ENCODE measurements at regions not wholly inside any gene's neighbourhood (a gene's known extent, or its start where the extent isn't known, plus 50 kb on each side); places are given as distances from the start of the nearest gene placed in this dataset.
A peak's percentile ranks its signal among the peaks of the same experiment; 100 is the strongest.

GRCh38 chr5:28400076-28400475 lies 1361.7 kb upstream of the CDH9 start:
- TF ChIP-seq, protein P1, sequence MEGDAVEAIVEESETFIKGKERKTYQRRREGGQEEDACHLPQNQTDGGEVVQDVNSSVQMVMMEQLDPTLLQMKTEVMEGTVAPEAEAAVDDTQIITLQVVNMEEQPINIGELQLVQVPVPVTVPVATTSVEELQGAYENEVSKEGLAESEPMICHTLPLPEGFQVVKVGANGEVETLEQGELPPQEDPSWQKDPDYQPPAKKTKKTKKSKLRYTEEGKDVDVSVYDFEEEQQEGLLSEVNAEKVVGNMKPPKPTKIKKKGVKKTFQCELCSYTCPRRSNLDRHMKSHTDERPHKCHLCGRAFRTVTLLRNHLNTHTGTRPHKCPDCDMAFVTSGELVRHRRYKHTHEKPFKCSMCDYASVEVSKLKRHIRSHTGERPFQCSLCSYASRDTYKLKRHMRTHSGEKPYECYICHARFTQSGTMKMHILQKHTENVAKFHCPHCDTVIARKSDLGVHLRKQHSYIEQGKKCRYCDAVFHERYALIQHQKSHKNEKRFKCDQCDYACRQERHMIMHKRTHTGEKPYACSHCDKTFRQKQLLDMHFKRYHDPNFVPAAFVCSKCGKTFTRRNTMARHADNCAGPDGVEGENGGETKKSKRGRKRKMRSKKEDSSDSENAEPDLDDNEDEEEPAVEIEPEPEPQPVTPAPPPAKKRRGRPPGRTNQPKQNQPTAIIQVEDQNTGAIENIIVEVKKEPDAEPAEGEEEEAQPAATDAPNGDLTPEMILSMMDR (conservative IDR thresholded peaks at IDR 0.05 in 1 of 2, IDR thresholded peaks at IDR 0.05 in 1 of 2; ENCODE audit: low read depth in 1 of 2, low read length in 2 of 2): no peak
- no peak for TF ChIP-seq EZH2 (IDR thresholded peaks at IDR 0.05; ENCODE audit: low read length, missing control alignments)
- peak in 1 of 2 donors; percentile 39 for DNase-seq (ENCODE audit: low read depth in 2 of 2)
- H3K79me2 ChIP-seq (ENCODE audit: control insufficient read depth, insufficient read depth, low read length): no peaks in the 10 kb centered on the region
- no peak overlapping the region for H3K9ac ChIP-seq (ENCODE audit: insufficient read depth, low read length)
- no peaks in the 10 kb centered on the region for H3K4me1 ChIP-seq (ENCODE audit: control insufficient read depth, extremely low read depth, insufficient read depth, low read length)
- no peak overlapping the region for H3K4me2 ChIP-seq (ENCODE audit: extremely low read depth, insufficient read depth, low read length)
- no peaks in the 10 kb centered on the region for H3K36me3 ChIP-seq (ENCODE audit: control insufficient read depth, insufficient read depth, low read length)
- no peaks in the 10 kb centered on the region for H3K27me3 ChIP-seq (ENCODE audit: control insufficient read depth, insufficient read depth, low read length)
- H2AFZ ChIP-seq (ENCODE audit: low read length): no peak overlapping the region
- H3K27ac ChIP-seq (ENCODE audit: insufficient read depth, low read length): no peak overlapping the region
- no peaks in the 10 kb centered on the region for H3K9me3 ChIP-seq (ENCODE audit: control insufficient read depth, insufficient read depth, low read depth, low read length)
- no peak overlapping the region for H3K4me3 ChIP-seq (replicated peaks in 1 of 4; ENCODE audit: control extremely low read depth in 1 of 4, insufficient read depth in 1 of 4, low read depth in 3 of 4, low read length in 4 of 4)
- H4K20me1 ChIP-seq (ENCODE audit: control insufficient read depth, extremely low read depth, insufficient read depth, low read length): peaks cover 2% of the 10 kb centered on the region

DNA sequence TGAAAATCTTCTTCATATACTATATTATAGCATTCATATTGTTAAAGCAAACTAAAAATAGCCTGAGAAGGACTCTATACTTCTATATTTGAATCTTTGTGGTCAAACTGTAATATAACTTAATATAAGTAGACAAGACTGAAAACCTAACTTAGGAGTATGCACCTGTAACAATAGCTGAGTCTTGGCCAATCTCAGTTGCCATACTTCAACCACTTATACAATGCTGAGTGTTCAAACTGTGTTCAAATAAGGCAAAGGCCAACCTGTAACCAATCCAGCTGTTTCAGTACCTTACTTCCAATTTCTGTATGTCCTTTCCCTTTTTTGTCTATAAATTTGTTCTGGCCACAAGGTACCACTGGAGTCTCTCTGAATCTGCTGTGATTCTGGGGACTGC lies 1360.8 kb upstream of the CDH9 start:
- H3K27me3 ChIP-seq (ENCODE audit: control insufficient read depth, insufficient read depth, low read length): no peaks in the 10 kb centered on the region
- H4K20me1 ChIP-seq (ENCODE audit: control insufficient read depth, extremely low read depth, insufficient read depth, low read length): peaks cover 2% of the 10 kb centered on the region
- no peak overlapping the region for H3K4me2 ChIP-seq (ENCODE audit: extremely low read depth, insufficient read depth, low read length)
- no peak for DNase-seq (ENCODE audit: low read depth in 2 of 2)
- H3K79me2 ChIP-seq (ENCODE audit: control insufficient read depth, insufficient read depth, low read length): no peaks in the 10 kb centered on the region
- H3K27ac ChIP-seq (ENCODE audit: insufficient read depth, low read length): no peak overlapping the region
- H3K4me3 ChIP-seq (replicated peaks in 1 of 4; ENCODE audit: control extremely low read depth in 1 of 4, insufficient read depth in 1 of 4, low read depth in 3 of 4, low read length in 4 of 4): no peak overlapping the region
- TF ChIP-seq EZH2 (IDR thresholded peaks at IDR 0.05; ENCODE audit: low read length, missing control alignments): no peak
- TF ChIP-seq, protein P1 (conservative IDR thresholded peaks at IDR 0.05 in 1 of 2, IDR thresholded peaks at IDR 0.05 in 1 of 2; ENCODE audit: low read depth in 1 of 2, low read length in 2 of 2): no peak
- no peaks in the 10 kb centered on the region for H3K9me3 ChIP-seq (ENCODE audit: control insufficient read depth, insufficient read depth, low read depth, low read length)
- no peaks in the 10 kb centered on the region for H3K4me1 ChIP-seq (ENCODE audit: control insufficient read depth, extremely low read depth, insufficient read depth, low read length)
- H3K36me3 ChIP-seq (ENCODE audit: control insufficient read depth, insufficient read depth, low read length): no peaks in the 10 kb centered on the region
- H2AFZ ChIP-seq (ENCODE audit: low read length): no peak overlapping the region
- H3K9ac ChIP-seq (ENCODE audit: insufficient read depth, low read length): no peak overlapping the region

- Histone ChIP-seq H3K36me3 (ENCODE audit: control insufficient read depth, insufficient read depth, low read length) (no peaks in the 10 kb centered on the region), H3K79me2 (ENCODE audit: control insufficient read depth, insufficient read depth, low read length) (no peaks in the 10 kb centered on the region), H3K9me3 (ENCODE audit: control insufficient read depth, insufficient read depth, low read depth, low read length) (no peaks in the 10 kb centered on the region), H2AFZ (ENCODE audit: low read length) (no peak overlapping the region), H4K20me1 (ENCODE audit: control insufficient read depth, extremely low read depth, insufficient read depth, low read length) (peaks cover 2% of the 10 kb centered on the region), H3K4me2 (ENCODE audit: extremely low read depth, insufficient read depth, low read length) (no peak overlapping the region), H3K4me1 (ENCODE audit: control insufficient read depth, extremely low read depth, insufficient read depth, low read length) (no peaks in the 10 kb centered on the region), H3K27ac (ENCODE audit: insufficient read depth, low read length) (no peak overlapping the region), H3K27me3 (ENCODE audit: control insufficient read depth, insufficient read depth, low read length) (no peaks in the 10 kb centered on the region), H3K9ac (ENCODE audit: insufficient read depth, low read length) (no peak overlapping the region), H3K4me3 (replicated peaks in 1 of 4; ENCODE audit: control extremely low read depth in 1 of 4, insufficient read depth in 1 of 4, low read depth in 3 of 4, low read length in 4 of 4) (no peak overlapping the region)
- no peak for DNase-seq (ENCODE audit: low read depth in 2 of 2)
- TF ChIP-seq, protein P1 (conservative IDR thresholded peaks at IDR 0.05 in 1 of 2, IDR thresholded peaks at IDR 0.05 in 1 of 2; ENCODE audit: low read depth in 1 of 2, low read length in 2 of 2): no peak
- TF ChIP-seq EZH2 (IDR thresholded peaks at IDR 0.05; ENCODE audit: low read length, missing control alignments): no peak
Measured at GRCh38 chr5:28398185-28398584, 1359.8 kb upstream of the CDH9 start.

Data from fibroblast of lung (primary cell).